K562 (cell line): ENCODE measurements at regions not wholly inside any gene's neighbourhood (a gene's known extent, or its start where the extent isn't known, plus 50 kb on each side); places are given as distances from the start of the nearest gene placed in this dataset.

ENCODE experiments used
- MAFG ChIP-seq: fragments of 450-650 bp; conservative IDR thresholded peaks from 2 replicates; pipeline ENCODE4 v1.6.1; 2016; ENCODE audit warnings: missing genetic modification characterization, missing compliant biosample characterization
- NFRKB ChIP-seq: fragments of 450-650 bp; IDR thresholded peaks from 2 replicates; pipeline ENCODE4 v1.6.1; 2016; ENCODE audit warnings: low read depth
- POLR2B ChIP-seq: fragments of 450-650 bp; IDR thresholded peaks from 2 replicates; pipeline ENCODE4 v1.6.1; 2018; ENCODE audit warnings: low read depth; ENCODE audit not compliant: partially characterized antibody
- SIX5 ChIP-seq, 2 experiments: IDR thresholded peaks; 2 replicates each; pipeline ENCODE4 v1.6.1; 2011; ENCODE audit warnings: low read length in 2 of 2, borderline replicate concordance in 1 of 2, low read depth in 1 of 2, mild to moderate bottlenecking in 1 of 2, moderate library complexity in 1 of 2; ENCODE audit not compliant: insufficient read depth in 1 of 2
- ZNF165 ChIP-seq: fragments of 250-450 bp; sonication (Bioruptor Pico); IDR thresholded peaks from 2 replicates; pipeline ENCODE4 v1.4.0; 2020; ENCODE audit warnings: borderline replicate concordance
- ZNF79 ChIP-seq: fragments of 250-450 bp; sonication (Bioruptor Pico); IDR thresholded peaks from 2 replicates; pipeline ENCODE4 v1.4.0; 2020; ENCODE audit warnings: low read depth, mild to moderate bottlenecking, moderate library complexity
- TF ChIP-seq, protein P1 (sequence below), 2 experiments: fragments of 450-650 bp in 1 of 2; sonication (generic) in 1 of 2; formaldehyde crosslinking in 1 of 2; IDR thresholded peaks; 2 replicates each; pipeline versions ENCODE4 v1.7.1 to v1.9.0; 2016 to 2022; ENCODE audit warnings: inconsistent platforms in 1 of 2, mild to moderate bottlenecking in 1 of 2, missing genetic modification reagents in 1 of 2
- TF ChIP-seq, protein P2 (sequence below): fragments of 450-650 bp; IDR thresholded peaks from 2 replicates; pipeline ENCODE4 v1.6.1; 2016; ENCODE audit warnings: mild to moderate bottlenecking, moderate library complexity

DNA sequence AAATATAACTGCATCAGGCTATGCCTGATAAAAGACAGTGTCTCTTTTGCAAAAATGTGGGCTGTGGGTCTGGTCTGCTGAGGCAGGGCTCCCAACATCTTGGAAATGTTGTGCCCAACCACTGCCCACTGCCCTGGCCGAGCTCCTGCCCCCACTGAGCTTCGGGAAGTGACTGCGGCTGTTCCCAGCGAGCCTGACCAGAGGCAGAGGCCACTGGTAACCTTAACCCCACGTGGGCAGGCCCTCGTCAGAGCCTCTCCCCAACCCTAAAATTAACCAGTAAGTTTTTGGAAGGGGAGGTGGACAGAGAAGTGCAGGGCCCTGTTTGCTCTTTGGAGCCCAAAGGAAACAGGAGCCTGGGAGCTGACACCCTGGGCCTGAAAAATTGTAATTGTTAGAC is 225.9 kb downstream of the MAFB start (continued):
- TF ChIP-seq, protein P1, sequence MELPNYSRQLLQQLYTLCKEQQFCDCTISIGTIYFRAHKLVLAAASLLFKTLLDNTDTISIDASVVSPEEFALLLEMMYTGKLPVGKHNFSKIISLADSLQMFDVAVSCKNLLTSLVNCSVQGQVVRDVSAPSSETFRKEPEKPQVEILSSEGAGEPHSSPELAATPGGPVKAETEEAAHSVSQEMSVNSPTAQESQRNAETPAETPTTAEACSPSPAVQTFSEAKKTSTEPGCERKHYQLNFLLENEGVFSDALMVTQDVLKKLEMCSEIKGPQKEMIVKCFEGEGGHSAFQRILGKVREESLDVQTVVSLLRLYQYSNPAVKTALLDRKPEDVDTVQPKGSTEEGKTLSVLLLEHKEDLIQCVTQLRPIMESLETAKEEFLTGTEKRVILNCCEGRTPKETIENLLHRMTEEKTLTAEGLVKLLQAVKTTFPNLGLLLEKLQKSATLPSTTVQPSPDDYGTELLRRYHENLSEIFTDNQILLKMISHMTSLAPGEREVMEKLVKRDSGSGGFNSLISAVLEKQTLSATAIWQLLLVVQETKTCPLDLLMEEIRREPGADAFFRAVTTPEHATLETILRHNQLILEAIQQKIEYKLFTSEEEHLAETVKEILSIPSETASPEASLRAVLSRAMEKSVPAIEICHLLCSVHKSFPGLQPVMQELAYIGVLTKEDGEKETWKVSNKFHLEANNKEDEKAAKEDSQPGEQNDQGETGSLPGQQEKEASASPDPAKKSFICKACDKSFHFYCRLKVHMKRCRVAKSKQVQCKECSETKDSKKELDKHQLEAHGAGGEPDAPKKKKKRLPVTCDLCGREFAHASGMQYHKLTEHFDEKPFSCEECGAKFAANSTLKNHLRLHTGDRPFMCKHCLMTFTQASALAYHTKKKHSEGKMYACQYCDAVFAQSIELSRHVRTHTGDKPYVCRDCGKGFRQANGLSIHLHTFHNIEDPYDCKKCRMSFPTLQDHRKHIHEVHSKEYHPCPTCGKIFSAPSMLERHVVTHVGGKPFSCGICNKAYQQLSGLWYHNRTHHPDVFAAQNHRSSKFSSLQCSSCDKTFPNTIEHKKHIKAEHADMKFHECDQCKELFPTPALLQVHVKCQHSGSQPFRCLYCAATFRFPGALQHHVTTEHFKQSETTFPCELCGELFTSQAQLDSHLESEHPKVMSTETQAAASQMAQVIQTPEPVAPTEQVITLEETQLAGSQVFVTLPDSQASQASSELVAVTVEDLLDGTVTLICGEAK (IDR thresholded peaks at IDR 0.05): no peak
- TF ChIP-seq, protein P1 (CRISPR knock-in tag; IDR thresholded peaks at IDR 0.05): no peak
- no peak for TF ChIP-seq MAFG
- TF ChIP-seq POLR2B: no peak
- no peak for TF ChIP-seq ZNF165 (CRISPR knock-in tag)
- TF ChIP-seq, protein P2, sequence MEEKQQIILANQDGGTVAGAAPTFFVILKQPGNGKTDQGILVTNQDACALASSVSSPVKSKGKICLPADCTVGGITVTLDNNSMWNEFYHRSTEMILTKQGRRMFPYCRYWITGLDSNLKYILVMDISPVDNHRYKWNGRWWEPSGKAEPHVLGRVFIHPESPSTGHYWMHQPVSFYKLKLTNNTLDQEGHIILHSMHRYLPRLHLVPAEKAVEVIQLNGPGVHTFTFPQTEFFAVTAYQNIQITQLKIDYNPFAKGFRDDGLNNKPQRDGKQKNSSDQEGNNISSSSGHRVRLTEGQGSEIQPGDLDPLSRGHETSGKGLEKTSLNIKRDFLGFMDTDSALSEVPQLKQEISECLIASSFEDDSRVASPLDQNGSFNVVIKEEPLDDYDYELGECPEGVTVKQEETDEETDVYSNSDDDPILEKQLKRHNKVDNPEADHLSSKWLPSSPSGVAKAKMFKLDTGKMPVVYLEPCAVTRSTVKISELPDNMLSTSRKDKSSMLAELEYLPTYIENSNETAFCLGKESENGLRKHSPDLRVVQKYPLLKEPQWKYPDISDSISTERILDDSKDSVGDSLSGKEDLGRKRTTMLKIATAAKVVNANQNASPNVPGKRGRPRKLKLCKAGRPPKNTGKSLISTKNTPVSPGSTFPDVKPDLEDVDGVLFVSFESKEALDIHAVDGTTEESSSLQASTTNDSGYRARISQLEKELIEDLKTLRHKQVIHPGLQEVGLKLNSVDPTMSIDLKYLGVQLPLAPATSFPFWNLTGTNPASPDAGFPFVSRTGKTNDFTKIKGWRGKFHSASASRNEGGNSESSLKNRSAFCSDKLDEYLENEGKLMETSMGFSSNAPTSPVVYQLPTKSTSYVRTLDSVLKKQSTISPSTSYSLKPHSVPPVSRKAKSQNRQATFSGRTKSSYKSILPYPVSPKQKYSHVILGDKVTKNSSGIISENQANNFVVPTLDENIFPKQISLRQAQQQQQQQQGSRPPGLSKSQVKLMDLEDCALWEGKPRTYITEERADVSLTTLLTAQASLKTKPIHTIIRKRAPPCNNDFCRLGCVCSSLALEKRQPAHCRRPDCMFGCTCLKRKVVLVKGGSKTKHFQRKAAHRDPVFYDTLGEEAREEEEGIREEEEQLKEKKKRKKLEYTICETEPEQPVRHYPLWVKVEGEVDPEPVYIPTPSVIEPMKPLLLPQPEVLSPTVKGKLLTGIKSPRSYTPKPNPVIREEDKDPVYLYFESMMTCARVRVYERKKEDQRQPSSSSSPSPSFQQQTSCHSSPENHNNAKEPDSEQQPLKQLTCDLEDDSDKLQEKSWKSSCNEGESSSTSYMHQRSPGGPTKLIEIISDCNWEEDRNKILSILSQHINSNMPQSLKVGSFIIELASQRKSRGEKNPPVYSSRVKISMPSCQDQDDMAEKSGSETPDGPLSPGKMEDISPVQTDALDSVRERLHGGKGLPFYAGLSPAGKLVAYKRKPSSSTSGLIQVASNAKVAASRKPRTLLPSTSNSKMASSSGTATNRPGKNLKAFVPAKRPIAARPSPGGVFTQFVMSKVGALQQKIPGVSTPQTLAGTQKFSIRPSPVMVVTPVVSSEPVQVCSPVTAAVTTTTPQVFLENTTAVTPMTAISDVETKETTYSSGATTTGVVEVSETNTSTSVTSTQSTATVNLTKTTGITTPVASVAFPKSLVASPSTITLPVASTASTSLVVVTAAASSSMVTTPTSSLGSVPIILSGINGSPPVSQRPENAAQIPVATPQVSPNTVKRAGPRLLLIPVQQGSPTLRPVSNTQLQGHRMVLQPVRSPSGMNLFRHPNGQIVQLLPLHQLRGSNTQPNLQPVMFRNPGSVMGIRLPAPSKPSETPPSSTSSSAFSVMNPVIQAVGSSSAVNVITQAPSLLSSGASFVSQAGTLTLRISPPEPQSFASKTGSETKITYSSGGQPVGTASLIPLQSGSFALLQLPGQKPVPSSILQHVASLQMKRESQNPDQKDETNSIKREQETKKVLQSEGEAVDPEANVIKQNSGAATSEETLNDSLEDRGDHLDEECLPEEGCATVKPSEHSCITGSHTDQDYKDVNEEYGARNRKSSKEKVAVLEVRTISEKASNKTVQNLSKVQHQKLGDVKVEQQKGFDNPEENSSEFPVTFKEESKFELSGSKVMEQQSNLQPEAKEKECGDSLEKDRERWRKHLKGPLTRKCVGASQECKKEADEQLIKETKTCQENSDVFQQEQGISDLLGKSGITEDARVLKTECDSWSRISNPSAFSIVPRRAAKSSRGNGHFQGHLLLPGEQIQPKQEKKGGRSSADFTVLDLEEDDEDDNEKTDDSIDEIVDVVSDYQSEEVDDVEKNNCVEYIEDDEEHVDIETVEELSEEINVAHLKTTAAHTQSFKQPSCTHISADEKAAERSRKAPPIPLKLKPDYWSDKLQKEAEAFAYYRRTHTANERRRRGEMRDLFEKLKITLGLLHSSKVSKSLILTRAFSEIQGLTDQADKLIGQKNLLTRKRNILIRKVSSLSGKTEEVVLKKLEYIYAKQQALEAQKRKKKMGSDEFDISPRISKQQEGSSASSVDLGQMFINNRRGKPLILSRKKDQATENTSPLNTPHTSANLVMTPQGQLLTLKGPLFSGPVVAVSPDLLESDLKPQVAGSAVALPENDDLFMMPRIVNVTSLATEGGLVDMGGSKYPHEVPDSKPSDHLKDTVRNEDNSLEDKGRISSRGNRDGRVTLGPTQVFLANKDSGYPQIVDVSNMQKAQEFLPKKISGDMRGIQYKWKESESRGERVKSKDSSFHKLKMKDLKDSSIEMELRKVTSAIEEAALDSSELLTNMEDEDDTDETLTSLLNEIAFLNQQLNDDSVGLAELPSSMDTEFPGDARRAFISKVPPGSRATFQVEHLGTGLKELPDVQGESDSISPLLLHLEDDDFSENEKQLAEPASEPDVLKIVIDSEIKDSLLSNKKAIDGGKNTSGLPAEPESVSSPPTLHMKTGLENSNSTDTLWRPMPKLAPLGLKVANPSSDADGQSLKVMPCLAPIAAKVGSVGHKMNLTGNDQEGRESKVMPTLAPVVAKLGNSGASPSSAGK: no peak
- no peak for TF ChIP-seq NFRKB
- TF ChIP-seq SIX5 (IDR thresholded peaks at IDR 0.05; ENCODE audit: borderline replicate concordance in 1 of 2, insufficient read depth in 1 of 2, low read depth in 1 of 2, low read length in 2 of 2): no peak
- TF ChIP-seq ZNF79 (CRISPR knock-in tag): no peak
